ENCODE measurements at regions not wholly inside any gene's neighbourhood (a gene's known extent, or its start where the extent isn't known, plus 50 kb on each side); places are given as distances from the start of the nearest gene placed in this dataset.

DNA sequence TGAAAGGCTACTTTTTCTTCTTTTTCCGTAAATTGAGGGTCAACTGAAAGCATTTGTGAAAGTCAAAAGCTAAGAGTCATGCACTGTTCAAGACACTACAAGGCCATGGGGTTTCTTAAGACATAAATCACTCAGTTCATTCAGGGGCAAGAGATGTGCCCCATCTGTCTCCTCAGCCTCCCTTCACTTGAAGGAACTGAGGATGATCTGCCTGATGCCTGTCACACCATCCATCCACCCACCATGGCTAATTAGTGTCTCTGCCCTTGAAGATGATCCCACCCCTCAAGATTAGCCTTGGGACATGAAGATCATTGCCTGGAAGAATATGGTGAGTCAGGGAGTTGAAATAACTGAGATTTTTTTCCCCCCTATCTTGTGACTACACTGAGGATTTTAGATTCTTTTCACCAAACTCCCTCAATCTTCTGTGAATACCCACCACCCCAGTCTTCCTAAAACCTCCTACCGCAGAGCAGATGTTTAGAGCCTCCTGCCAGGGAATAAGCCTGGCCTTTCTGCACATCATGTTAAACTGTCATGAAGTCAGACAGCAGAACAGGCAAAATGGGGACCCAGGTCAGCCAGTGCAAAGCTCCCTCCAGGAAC, 88.6 kb upstream of the LMO4 start:
- Histone ChIP-seq H3K18ac (ENCODE audit: extremely low read depth, low read length) (no peak overlapping the region), H3K4me2 (ENCODE audit: insufficient read depth in 1 of 2, low read depth in 2 of 2, low read length in 2 of 2) (no peak overlapping the region), H3K9me3 (ENCODE audit: insufficient read depth in 2 of 2, low read depth in 1 of 2, low read length in 1 of 2) (no peaks in the 10 kb centered on the region), H3K23me2 (ENCODE audit: low read depth, low read length) (no peaks in the 10 kb centered on the region), H4K91ac (replicated peaks; ENCODE audit: insufficient read length, low read length) (no peak overlapping the region), H2BK120ac (replicated peaks; ENCODE audit: low read depth, low read length) (no peak overlapping the region), H3K4me3 (ENCODE audit: extremely low read depth in 1 of 4, insufficient read depth in 2 of 4, low read depth in 3 of 4, low read length in 4 of 4) (no peak overlapping the region), H2AFZ (ENCODE audit: low read length) (no peak overlapping the region), H3K27me3 (replicated peaks in 1 of 4; ENCODE audit: control insufficient read depth in 3 of 4, extremely low read depth in 1 of 4, insufficient read depth in 3 of 4, low read length in 3 of 4) (no peaks in the 10 kb centered on the region), H3K79me2 (ENCODE audit: control insufficient read depth in 1 of 2, insufficient read depth in 2 of 2, low read length in 2 of 2) (no peaks in the 10 kb centered on the region), H3K4me1 (replicated peaks in 1 of 4; ENCODE audit: control insufficient read depth in 3 of 4, insufficient read depth in 4 of 4, low read length in 3 of 4) (no peaks in the 10 kb centered on the region; a peak in 1 of 7 replicates), H3K14ac (ENCODE audit: insufficient read length) (no peak overlapping the region), H3K27ac (ENCODE audit: low read depth, low read length) (no peak overlapping the region), H4K5ac (ENCODE audit: insufficient read length, low read depth, low read length) (no peak overlapping the region), H3K36me3 (ENCODE audit: control insufficient read depth in 2 of 4, insufficient read depth in 4 of 4, low read length in 3 of 4) (no peaks in the 10 kb centered on the region), H2BK12ac (ENCODE audit: low read depth, low read length) (no peak overlapping the region), H2AK5ac (ENCODE audit: low read depth, low read length) (no peak overlapping the region), H4K8ac (ENCODE audit: extremely low read depth, insufficient read depth, low read length) (no peak overlapping the region), H3K23ac (ENCODE audit: insufficient read length) (no peak overlapping the region), H3K56ac (replicated peaks; ENCODE audit: insufficient read length, low read depth, low read length) (no peak overlapping the region), H2BK15ac (ENCODE audit: low read length) (no peak overlapping the region), H4K20me1 (replicated peaks in 1 of 2; ENCODE audit: control insufficient read depth in 1 of 2, insufficient read depth in 2 of 2, low read length in 2 of 2) (no peaks in the 10 kb centered on the region), H3K4ac (replicated peaks; ENCODE audit: insufficient read length, low read depth, low read length) (no peak overlapping the region), H3K79me1 (ENCODE audit: low read depth, low read length) (no peaks in the 10 kb centered on the region), H3K9ac (replicated peaks in 1 of 4; ENCODE audit: extremely low read depth in 1 of 4, low read depth in 3 of 4, low read length in 3 of 4) (no peak overlapping the region), H2BK20ac (ENCODE audit: low read length) (no peak overlapping the region), H2BK5ac (ENCODE audit: low read depth, low read length) (no peak overlapping the region)
- no peak for DNase-seq (ENCODE audit: low read depth in 1 of 2, low spot score in 2 of 2)
- FAIRE-seq: no peak
- CTCF ChIA-PET (ENCODE audit: partially characterized antibody): interaction anchor here (1.1 to 1.8 kb wide), 2 partner anchors 12 to 72 kb away, joined by 3 to 4 read pairs; no protein-coding TSS in a partner anchor
- POLR2A ChIA-PET (ENCODE audit: partially characterized antibody): no interaction called here
- 94% methylated on average over 2 of the region's 2 CpGs; no CpG with 5 or more reads in 1 of the 2 experiments for WGBS, 2 experiments (ENCODE audit: extremely low coverage in 1 of 2, insufficient coverage in 1 of 2, insufficient read length in 1 of 2, insufficient replicate concordance in 2 of 2, low coverage in 1 of 2, low lambda C conversion rate in 2 of 2, missing lambda C conversion rate in 1 of 2)
- TF ChIP-seq YY1 (IDR thresholded peaks at IDR 0.05; ENCODE audit: low read depth, low read length) (no peak), BRCA1 (IDR thresholded peaks at IDR 0.05; ENCODE audit: low read depth, low read length) (no peak), HDAC6 (IDR thresholded peaks at IDR 0.05; ENCODE audit: low read depth, low read length) (no peak), POLR2AphosphoS5 (IDR thresholded peaks at IDR 0.05; ENCODE audit: low read depth, low read length) (no peak), SRF (IDR thresholded peaks at IDR 0.05; ENCODE audit: low read depth, low read length) (no peak), RNF2 (IDR thresholded peaks at IDR 0.05; ENCODE audit: borderline replicate concordance, low read depth, low read length, missing control alignments, poor library complexity, severe bottlenecking) (no peak), EZH2 (IDR thresholded peaks at IDR 0.05; ENCODE audit: low read depth, low read length, severe bottlenecking) (no peak), KDM4A (IDR thresholded peaks at IDR 0.05; ENCODE audit: low read depth, low read length, severe bottlenecking) (no peak), SP4 (IDR thresholded peaks at IDR 0.05; ENCODE audit: low read length) (no peak), CHD2 (IDR thresholded peaks at IDR 0.05; ENCODE audit: low read length) (no peak)
- TF ChIP-seq, protein P1, sequence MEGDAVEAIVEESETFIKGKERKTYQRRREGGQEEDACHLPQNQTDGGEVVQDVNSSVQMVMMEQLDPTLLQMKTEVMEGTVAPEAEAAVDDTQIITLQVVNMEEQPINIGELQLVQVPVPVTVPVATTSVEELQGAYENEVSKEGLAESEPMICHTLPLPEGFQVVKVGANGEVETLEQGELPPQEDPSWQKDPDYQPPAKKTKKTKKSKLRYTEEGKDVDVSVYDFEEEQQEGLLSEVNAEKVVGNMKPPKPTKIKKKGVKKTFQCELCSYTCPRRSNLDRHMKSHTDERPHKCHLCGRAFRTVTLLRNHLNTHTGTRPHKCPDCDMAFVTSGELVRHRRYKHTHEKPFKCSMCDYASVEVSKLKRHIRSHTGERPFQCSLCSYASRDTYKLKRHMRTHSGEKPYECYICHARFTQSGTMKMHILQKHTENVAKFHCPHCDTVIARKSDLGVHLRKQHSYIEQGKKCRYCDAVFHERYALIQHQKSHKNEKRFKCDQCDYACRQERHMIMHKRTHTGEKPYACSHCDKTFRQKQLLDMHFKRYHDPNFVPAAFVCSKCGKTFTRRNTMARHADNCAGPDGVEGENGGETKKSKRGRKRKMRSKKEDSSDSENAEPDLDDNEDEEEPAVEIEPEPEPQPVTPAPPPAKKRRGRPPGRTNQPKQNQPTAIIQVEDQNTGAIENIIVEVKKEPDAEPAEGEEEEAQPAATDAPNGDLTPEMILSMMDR (IDR thresholded peaks at IDR 0.05; ENCODE audit: control extremely low read depth in 1 of 3, insufficient read depth in 1 of 3, low read depth in 1 of 3, low read length in 3 of 3): no peak
